A549 (cell line): ENCODE measurements at regions not wholly inside any gene's neighbourhood (a gene's known extent, or its start where the extent isn't known, plus 50 kb on each side); places are given as distances from the start of the nearest gene placed in this dataset.

Source experiments
- ATAC-seq, 2 experiments: fragments of 200-7000 bp in 1 of 2; fragments of >200 bp in 1 of 2; cut with Nextera tagmentation in 1 of 2; cut with Tn5 transposase in 1 of 2; 3 replicates each; pipeline versions ENCODE4 v1.8.0 to v1.9.1; 2018 to 2020; ENCODE audit warnings: mild to moderate bottlenecking in 1 of 2, moderate library complexity in 1 of 2
- CTCF ChIA-PET: fragments of 300-600 bp; sonication (Branson Sonifier 250); formaldehyde crosslinking; extraction: SDS; loops from one replicate; lab custom pipeline; 2021; ENCODE audit warnings: antibody characterized with exemption, inconsistent platforms; lab: Yijun Ruan, JAX
- POLR2A ChIA-PET: fragments of 350-600 bp; formaldehyde crosslinking; extraction: SDS; loops from one replicate; lab custom pipeline; 2021; ENCODE audit warnings: antibody characterized with exemption, inconsistent platforms; lab: Yijun Ruan, JAX
- DNase-seq, 2 experiments: peaks; one replicate each; pipeline versions ENCODE4 v3.0.0 to v3.0.0-alpha.2; 2011 to 2016; ENCODE audit warnings: low read depth in 1 of 2, low spot score in 1 of 2
- FAIRE-seq: peaks from 2 replicates; lab custom pipeline; 2011; peaks lifted over from hg19 to GRCh38; lab: Jason Lieb, UNC
- H3K27ac ChIP-seq, 2 experiments: fragments of >200 bp; sonication (Bioruptor Twin); formaldehyde crosslinking; 3 replicates each; pipeline ENCODE4 v1.5.1; 2016 to 2017
- H3K4me1 ChIP-seq: fragments of >200 bp; sonication (Bioruptor Twin); formaldehyde crosslinking; 3 replicates; pipeline ENCODE4 v1.6.1; 2016
- H3K4me2 ChIP-seq: fragments of >200 bp; sonication (Bioruptor Twin); formaldehyde crosslinking; 3 replicates; pipeline ENCODE4 v1.6.1; 2016
- H3K4me3 ChIP-seq: fragments of >200 bp; sonication (Bioruptor Twin); formaldehyde crosslinking; 3 replicates; pipeline ENCODE4 v1.5.1; 2016
- H3K9me3 ChIP-seq: fragments of >200 bp; sonication (Bioruptor Twin); formaldehyde crosslinking; 3 replicates; pipeline ENCODE4 v1.6.1; 2016
- CBX2 ChIP-seq: fragments of 200-600 bp; sonication (generic); IDR thresholded peaks from 2 replicates; pipeline ENCODE4 v1.6.1; 2016; ENCODE audit warnings: low read depth, mild to moderate bottlenecking, borderline replicate concordance
- CEBPB ChIP-seq, 2 experiments: fragments of >200 bp in 1 of 2; sonication (Bioruptor Twin) in 1 of 2; formaldehyde crosslinking in 1 of 2; IDR thresholded peaks; 2 replicates each; pipeline ENCODE4 v1.6.1; 2012 to 2016
- CHD2 ChIP-seq: fragments of 150-350 bp; IDR thresholded peaks from 2 replicates; pipeline ENCODE4 v1.6.1; 2014; ENCODE audit warnings: low read length; ENCODE audit not compliant: partially characterized antibody
- CHD4 ChIP-seq: fragments of 200-600 bp; sonication (generic); IDR thresholded peaks from 2 replicates; pipeline ENCODE4 v1.6.1; 2016; ENCODE audit warnings: antibody characterized with exemption, mild to moderate bottlenecking, borderline replicate concordance
- EHF ChIP-seq: fragments of 250-450 bp; sonication (Bioruptor Pico); IDR thresholded peaks from 2 replicates; pipeline ENCODE4 v1.5.0; 2020; ENCODE audit warnings: mild to moderate bottlenecking
- EP300 ChIP-seq, 2 experiments: fragments of >200 bp; sonication (Bioruptor Twin); formaldehyde crosslinking; IDR thresholded peaks; 2 replicates in 1 of 2; 3 replicates in 1 of 2; pipeline ENCODE4 v1.6.1; 2016 to 2017
- FOSB ChIP-seq: fragments of 250-450 bp; sonication (Bioruptor Pico); IDR thresholded peaks from 2 replicates; pipeline ENCODE4 v1.5.0; 2020; ENCODE audit warnings: mild to moderate bottlenecking, moderate library complexity
- FOSL2 ChIP-seq, 2 experiments: fragments of 450-650 bp in 1 of 2; fragments of >200 bp in 1 of 2; sonication (Bioruptor Twin) in 1 of 2; formaldehyde crosslinking; IDR thresholded peaks; 2 replicates each; pipeline versions ENCODE4 v1.5.0 to v1.6.1; 2016 to 2020; ENCODE audit warnings: mild to moderate bottlenecking in 1 of 2, moderate library complexity in 1 of 2
- FOXS1 ChIP-seq: fragments of 250-450 bp; sonication (Bioruptor Pico); IDR thresholded peaks from 2 replicates; pipeline ENCODE4 v1.5.0; 2020; ENCODE audit warnings: mild to moderate bottlenecking, moderate library complexity
- HDAC2 ChIP-seq: fragments of 200-600 bp; sonication (generic); IDR thresholded peaks from 2 replicates; pipeline ENCODE4 v1.6.1; 2016
- HOXB13 ChIP-seq: fragments of 250-450 bp; sonication (Bioruptor Pico); IDR thresholded peaks from 2 replicates; pipeline ENCODE4 v1.5.0; 2020; ENCODE audit warnings: low read depth, mild to moderate bottlenecking, moderate library complexity
- JUN ChIP-seq, 2 experiments: fragments of >200 bp; sonication (Bioruptor Twin); formaldehyde crosslinking; IDR thresholded peaks; 2 replicates in 1 of 2; 3 replicates in 1 of 2; pipeline ENCODE4 v1.6.1; 2016 to 2017
- KDM1A ChIP-seq: fragments of 200-600 bp; sonication (generic); IDR thresholded peaks from 2 replicates; pipeline ENCODE4 v1.6.1; 2016; ENCODE audit warnings: low read depth, mild to moderate bottlenecking
- MYC ChIP-seq: IDR thresholded peaks from 2 replicates; pipeline ENCODE4 v1.6.1; 2012; ENCODE audit warnings: mild to moderate bottlenecking, inconsistent platforms, low read length, improper control_type of control experiment, borderline replicate concordance
- NFE2L2 ChIP-seq: fragments of 150-350 bp; conservative IDR thresholded peaks from 2 replicates; pipeline ENCODE4 v1.6.1; 2014; ENCODE audit warnings: low read length
- NPAS2 ChIP-seq: fragments of 250-450 bp; sonication (Bioruptor Pico); IDR thresholded peaks from 2 replicates; pipeline ENCODE4 v1.8.0; 2022; ENCODE audit warnings: mild to moderate bottlenecking, moderate library complexity, borderline replicate concordance
- NR3C1 ChIP-seq: fragments of >200 bp; sonication (Bioruptor Twin); formaldehyde crosslinking; IDR thresholded peaks from 3 replicates; pipeline ENCODE4 v1.6.1; 2017
- POLR2AphosphoS2 ChIP-seq: conservative IDR thresholded peaks from 2 replicates; pipeline ENCODE4 v1.6.1; 2012; ENCODE audit warnings: low read length, improper control_type of control experiment, inconsistent platforms
- RAD21 ChIP-seq, 2 experiments: fragments of >200 bp in 1 of 2; sonication (Bioruptor Twin) in 1 of 2; formaldehyde crosslinking in 1 of 2; IDR thresholded peaks in 1 of 2; conservative IDR thresholded peaks in 1 of 2; 2 replicates in 1 of 2; 3 replicates in 1 of 2; pipeline ENCODE4 v1.6.1; 2012 to 2018; ENCODE audit warnings: inconsistent platforms in 1 of 2
- RCOR1 ChIP-seq: fragments of 150-350 bp; IDR thresholded peaks from 2 replicates; pipeline ENCODE4 v1.6.1; 2014; ENCODE audit warnings: antibody characterized with exemption, low read length, low read depth
- RFX5 ChIP-seq: fragments of 450-650 bp; IDR thresholded peaks from 2 replicates; pipeline ENCODE4 v1.7.1; 2014; ENCODE audit warnings: antibody characterized with exemption, mild to moderate bottlenecking, moderate library complexity
- RNF2 ChIP-seq: fragments of 200-600 bp; sonication (generic); IDR thresholded peaks from 2 replicates; pipeline ENCODE4 v1.6.1; 2016; ENCODE audit warnings: low read depth, mild to moderate bottlenecking, antibody characterized with exemption, moderate library complexity, borderline replicate concordance
- SMC3 ChIP-seq: fragments of >200 bp; sonication (Bioruptor Twin); formaldehyde crosslinking; IDR thresholded peaks from 3 replicates; pipeline ENCODE4 v1.6.1; 2018; ENCODE audit warnings: inconsistent platforms
- SREBF2 ChIP-seq: fragments of 450-650 bp; IDR thresholded peaks from 2 replicates; pipeline ENCODE4 v1.6.1; 2014; ENCODE audit warnings: mild to moderate bottlenecking, moderate library complexity
- TFCP2L1 ChIP-seq: fragments of 250-450 bp; sonication (Bioruptor Pico); IDR thresholded peaks from 2 replicates; pipeline ENCODE4 v1.5.0; 2021; ENCODE audit warnings: mild to moderate bottlenecking
- TP53 ChIP-seq: fragments of 250-450 bp; sonication (Bioruptor Pico); IDR thresholded peaks from 2 replicates; pipeline ENCODE4 v1.5.0; 2021; ENCODE audit warnings: mild to moderate bottlenecking, moderate library complexity
- ZC3H11A ChIP-seq: fragments of 450-650 bp; IDR thresholded peaks from 2 replicates; pipeline ENCODE4 v1.6.1; 2014; ENCODE audit warnings: antibody characterized with exemption, mild to moderate bottlenecking
- WGBS: methylation state at CpG from one replicate; pipeline ENCODE4 v1.1.6; 2017; ENCODE audit errors: missing lambda C conversion rate; 5-methylcytosine and 5-hydroxymethylcytosine counted together
- TF ChIP-seq, protein P1 (sequence below): fragments of 250-450 bp; sonication (Bioruptor Pico); IDR thresholded peaks from 2 replicates; pipeline ENCODE4 v1.5.0; 2021; ENCODE audit warnings: mild to moderate bottlenecking, moderate library complexity, borderline replicate concordance
- TF ChIP-seq, protein P2 (sequence below): fragments of 450-650 bp; IDR thresholded peaks from 2 replicates; pipeline ENCODE4 v1.6.1; 2014; ENCODE audit warnings: antibody characterized with exemption

DNA sequence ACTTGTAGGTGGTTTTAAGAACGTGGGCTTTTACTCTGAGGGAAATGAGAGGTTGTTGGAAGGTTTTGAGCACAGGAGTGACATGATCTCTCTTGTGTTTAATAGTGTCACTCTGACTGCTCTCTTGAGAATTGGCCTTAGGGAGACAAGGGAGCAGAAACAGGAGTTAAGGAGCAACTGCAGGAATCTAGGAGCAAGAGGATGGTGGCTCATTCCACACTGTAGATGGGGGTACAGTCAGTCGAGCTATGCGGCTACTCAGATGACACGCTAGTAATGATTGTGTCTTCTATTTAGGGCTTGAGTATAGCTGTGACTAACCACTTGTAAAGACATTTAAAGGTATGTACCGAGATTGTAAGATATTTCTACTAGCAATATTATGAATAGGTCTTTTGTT lies 87.4 kb downstream of the RPRM start (continued):
- TF ChIP-seq, protein P1, sequence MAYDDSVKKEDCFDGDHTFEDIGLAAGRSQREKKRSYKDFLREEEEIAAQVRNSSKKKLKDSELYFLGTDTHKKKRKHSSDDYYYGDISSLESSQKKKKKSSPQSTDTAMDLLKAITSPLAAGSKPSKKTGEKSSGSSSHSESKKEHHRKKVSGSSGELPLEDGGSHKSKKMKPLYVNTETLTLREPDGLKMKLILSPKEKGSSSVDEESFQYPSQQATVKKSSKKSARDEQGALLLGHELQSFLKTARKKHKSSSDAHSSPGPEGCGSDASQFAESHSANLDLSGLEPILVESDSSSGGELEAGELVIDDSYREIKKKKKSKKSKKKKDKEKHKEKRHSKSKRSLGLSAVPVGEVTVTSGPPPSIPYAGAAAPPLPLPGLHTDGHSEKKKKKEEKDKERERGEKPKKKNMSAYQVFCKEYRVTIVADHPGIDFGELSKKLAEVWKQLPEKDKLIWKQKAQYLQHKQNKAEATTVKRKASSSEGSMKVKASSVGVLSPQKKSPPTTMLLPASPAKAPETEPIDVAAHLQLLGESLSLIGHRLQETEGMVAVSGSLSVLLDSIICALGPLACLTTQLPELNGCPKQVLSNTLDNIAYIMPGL (CRISPR knock-in tag): no peak
- TF ChIP-seq, all 56 proteins: peak for 0

DNA sequence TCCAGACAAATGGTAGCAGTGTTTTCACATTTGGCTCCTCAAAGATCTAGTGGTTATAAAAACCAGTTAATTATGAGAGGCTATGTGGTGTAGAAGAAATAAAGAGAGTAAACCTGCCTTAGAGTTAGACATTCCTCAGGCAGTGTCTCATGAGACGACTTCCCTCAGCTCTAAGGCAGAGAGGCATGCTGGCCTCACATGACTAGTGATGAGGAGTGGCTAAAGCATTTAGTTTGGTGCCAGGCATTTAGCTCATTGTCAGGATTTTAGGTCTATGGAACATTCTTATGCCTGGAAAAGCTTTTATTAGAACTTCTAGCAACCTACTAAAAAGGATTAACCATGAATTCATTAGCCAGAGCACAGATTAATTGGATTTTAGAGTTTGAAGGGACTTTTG lies 90.3 kb downstream of the RPRM start:
- no peak overlapping the region for H3K4me2 ChIP-seq
- no peak for FAIRE-seq

DNA sequence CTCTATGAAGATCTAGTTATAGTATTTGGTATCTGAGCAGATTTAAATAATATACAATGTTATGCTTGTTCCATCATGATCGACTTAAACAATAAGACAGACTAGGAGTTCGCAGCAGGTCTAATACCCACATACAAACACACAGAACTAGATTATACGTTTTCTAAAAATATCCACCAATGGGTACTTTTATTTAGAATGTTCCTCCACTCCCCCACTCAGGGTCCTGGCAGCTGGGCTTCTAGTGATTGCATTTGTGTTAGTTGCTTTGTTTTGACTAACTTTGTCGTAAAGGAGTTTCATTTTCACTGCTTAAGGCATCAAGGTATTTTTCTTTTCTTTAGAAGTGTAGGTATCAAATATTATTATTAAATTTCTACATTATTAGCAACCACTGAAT lies 91.4 kb downstream of the RPRM start:
- Histone ChIP-seq H3K4me2 (no peak overlapping the region), H3K9me3 (no peaks in the 10 kb centered on the region), H3K4me1 (no peaks in the 10 kb centered on the region), H3K27ac (no peak overlapping the region), H3K4me3 (no peak overlapping the region)
- WGBS: 5% methylated on average over 4 of the region's 4 CpGs
- TF ChIP-seq TFCP2L1 (CRISPR knock-in tag) (no peak), KDM1A (no peak), NPAS2 (no peak), RNF2 (no peak), EP300 (IDR thresholded peaks at IDR 0.05) (no peak), NFE2L2 (no peak), TP53 (CRISPR knock-in tag) (no peak), NR3C1 (no peak), CHD2 (no peak), CEBPB (IDR thresholded peaks at IDR 0.05) (no peak), EHF (CRISPR knock-in tag) (no peak), FOSB (CRISPR knock-in tag) (no peak), MYC (no peak), HDAC2 (no peak), CHD4 (no peak), CBX2 (no peak)
- DNase-seq (no peak), FAIRE-seq (no peak), ATAC-seq (no peak)
- ChIA-PET CTCF (no interaction called here), POLR2A (no interaction called here)

More for the DNA sequence above, 90.3 kb downstream of the RPRM start:
- no peaks in the 10 kb centered on the region for H3K9me3 ChIP-seq
- TF ChIP-seq CBX2 (no peak), FOXS1 (CRISPR knock-in tag) (no peak), RCOR1 (no peak), POLR2AphosphoS2 (no peak), ZC3H11A (no peak), RFX5 (no peak), FOSB (CRISPR knock-in tag) (no peak), SMC3 (no peak), FOSL2 (IDR thresholded peaks at IDR 0.05) (no peak), FOSL2 (CRISPR knock-in tag; IDR thresholded peaks at IDR 0.05) (no peak), JUN (IDR thresholded peaks at IDR 0.05) (no peak), RAD21 (conservative IDR thresholded peaks at IDR 0.05 in 1 of 2, IDR thresholded peaks at IDR 0.05 in 1 of 2) (no peak), SREBF2 (no peak), HOXB13 (CRISPR knock-in tag) (no peak), HDAC2 (no peak)
- TF ChIP-seq, protein P2, sequence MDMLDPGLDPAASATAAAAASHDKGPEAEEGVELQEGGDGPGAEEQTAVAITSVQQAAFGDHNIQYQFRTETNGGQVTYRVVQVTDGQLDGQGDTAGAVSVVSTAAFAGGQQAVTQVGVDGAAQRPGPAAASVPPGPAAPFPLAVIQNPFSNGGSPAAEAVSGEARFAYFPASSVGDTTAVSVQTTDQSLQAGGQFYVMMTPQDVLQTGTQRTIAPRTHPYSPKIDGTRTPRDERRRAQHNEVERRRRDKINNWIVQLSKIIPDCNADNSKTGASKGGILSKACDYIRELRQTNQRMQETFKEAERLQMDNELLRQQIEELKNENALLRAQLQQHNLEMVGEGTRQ: no peak
- no peaks in the 10 kb centered on the region for H3K4me1 ChIP-seq
- no peak for ATAC-seq
- POLR2A ChIA-PET: no interaction called here
- no peak for DNase-seq
- CTCF ChIA-PET: no interaction called here
- 0% methylated on average over 1 of the region's 1 CpG for WGBS
- no peak overlapping the region for H3K4me3 ChIP-seq
- no peak overlapping the region for H3K27ac ChIP-seq
